ENCODE measurements at regions not wholly inside any gene's neighbourhood (a gene's known extent, or its start where the extent isn't known, plus 50 kb on each side); places are given as distances from the start of the nearest gene placed in this dataset.

DNA sequence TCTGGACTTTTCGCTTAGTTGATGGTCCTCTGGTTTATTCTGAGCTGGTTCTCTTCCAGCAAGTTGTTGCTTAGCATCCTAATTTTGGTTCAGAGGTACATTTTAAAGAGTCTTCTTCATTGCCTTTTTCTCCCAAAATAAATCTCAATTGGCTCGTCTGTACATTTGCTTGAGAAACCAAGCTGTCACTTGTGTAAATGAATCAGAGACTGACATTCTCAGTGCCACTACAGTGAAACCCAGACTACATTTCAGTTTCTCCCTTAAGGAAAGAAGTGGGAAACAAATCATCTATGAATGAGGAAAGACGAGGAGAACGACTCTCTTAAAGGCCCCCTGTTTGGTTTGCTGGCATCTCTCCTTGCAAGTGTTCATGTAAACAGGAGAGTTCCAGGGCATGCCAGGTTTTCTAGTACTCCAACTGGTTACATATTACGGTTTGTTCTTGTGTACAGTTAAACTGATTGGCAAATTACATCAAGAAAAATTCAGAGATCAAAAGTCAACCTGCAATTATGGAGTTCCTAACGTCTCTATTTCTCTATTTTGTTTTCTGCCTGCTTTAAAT is 654.6 kb downstream of the SH2D4B start:
- TF ChIP-seq, protein P1, sequence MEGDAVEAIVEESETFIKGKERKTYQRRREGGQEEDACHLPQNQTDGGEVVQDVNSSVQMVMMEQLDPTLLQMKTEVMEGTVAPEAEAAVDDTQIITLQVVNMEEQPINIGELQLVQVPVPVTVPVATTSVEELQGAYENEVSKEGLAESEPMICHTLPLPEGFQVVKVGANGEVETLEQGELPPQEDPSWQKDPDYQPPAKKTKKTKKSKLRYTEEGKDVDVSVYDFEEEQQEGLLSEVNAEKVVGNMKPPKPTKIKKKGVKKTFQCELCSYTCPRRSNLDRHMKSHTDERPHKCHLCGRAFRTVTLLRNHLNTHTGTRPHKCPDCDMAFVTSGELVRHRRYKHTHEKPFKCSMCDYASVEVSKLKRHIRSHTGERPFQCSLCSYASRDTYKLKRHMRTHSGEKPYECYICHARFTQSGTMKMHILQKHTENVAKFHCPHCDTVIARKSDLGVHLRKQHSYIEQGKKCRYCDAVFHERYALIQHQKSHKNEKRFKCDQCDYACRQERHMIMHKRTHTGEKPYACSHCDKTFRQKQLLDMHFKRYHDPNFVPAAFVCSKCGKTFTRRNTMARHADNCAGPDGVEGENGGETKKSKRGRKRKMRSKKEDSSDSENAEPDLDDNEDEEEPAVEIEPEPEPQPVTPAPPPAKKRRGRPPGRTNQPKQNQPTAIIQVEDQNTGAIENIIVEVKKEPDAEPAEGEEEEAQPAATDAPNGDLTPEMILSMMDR (IDR thresholded peaks at IDR 0.05; ENCODE audit: insufficient read depth, low read length, poor library complexity, severe bottlenecking), result no peak
- TF ChIP-seq EZH2phosphoT487 (conservative IDR thresholded peaks at IDR 0.05; ENCODE audit: low read length), result no peak

Data from SU-DHL-6 (cell line).